Caco-2 (cell line): ENCODE measurements at regions not wholly inside any gene's neighbourhood (a gene's known extent, or its start where the extent isn't known, plus 50 kb on each side); places are given as distances from the start of the nearest gene placed in this dataset.

ENCODE experiments used
- BruUV-seq: library from RNA; stranded (reverse); fragments of 400-500 nt; replicated peaks from 2 replicates; lab custom pipeline; 2021; lab: Mats Ljungman, UMichigan
- CTCF ChIA-PET: fragments of 300-600 bp; sonication (Branson Sonifier 250); formaldehyde crosslinking; loops from one replicate; lab custom pipeline; 2022; ENCODE audit warnings: antibody characterized with exemption; lab: Charles Lee
- POLR2A ChIA-PET: fragments of 300-600 bp; sonication (Branson Sonifier 250); formaldehyde crosslinking; loops from one replicate; lab custom pipeline; 2022; ENCODE audit warnings: antibody characterized with exemption; lab: Charles Lee
- DNase-seq, 2 experiments: peaks; one replicate each; pipeline versions ENCODE4 v3.0.0 to v3.0.0-alpha.2; 2020 to 2022
- H3K27me3 ChIP-seq: replicated peaks from 2 replicates; pipeline ENCODE4 v1.6.0; 2011; ENCODE audit warnings: low read length; ENCODE audit not compliant: control insufficient read depth, insufficient read depth
- H3K36me3 ChIP-seq: 2 replicates; pipeline ENCODE4 v1.5.1; 2011; ENCODE audit warnings: low read length; ENCODE audit not compliant: control insufficient read depth, insufficient read depth
- H3K4me1 ChIP-seq: fragments of 250-450 bp; sonication (Bioruptor Pico); 2 replicates; pipeline ENCODE4 v1.5.1; 2020; ENCODE audit warnings: mild to moderate bottlenecking
- H3K4me3 ChIP-seq: 2 replicates; pipeline ENCODE4 v1.5.1; 2011; ENCODE audit warnings: low read depth, mild to moderate bottlenecking, control low read depth, low read length
- H3K9me3 ChIP-seq: fragments of 250-450 bp; sonication (Bioruptor Pico); 2 replicates; pipeline ENCODE4 v1.5.1; 2020; ENCODE audit warnings: mild to moderate bottlenecking, moderate library complexity
- H3K27ac Mint-ChIP-seq: one replicate; pipeline ENCODE4 v1.8.0; 2022; ENCODE audit warnings: mixed read lengths; ENCODE audit not compliant: unreplicated experiment
- H3K27me3 Mint-ChIP-seq: one replicate; pipeline ENCODE4 v1.8.0; 2022; ENCODE audit warnings: mixed read lengths; ENCODE audit not compliant: insufficient read depth, unreplicated experiment
- H3K36me3 Mint-ChIP-seq: one replicate; pipeline ENCODE4 v1.8.0; 2022; ENCODE audit warnings: mild to moderate bottlenecking, mixed read lengths; ENCODE audit not compliant: insufficient read depth, unreplicated experiment
- H3K4me1 Mint-ChIP-seq: one replicate; pipeline ENCODE4 v1.8.0; 2022; ENCODE audit warnings: low read depth, mixed read lengths; ENCODE audit not compliant: unreplicated experiment
- H3K4me3 Mint-ChIP-seq: one replicate; pipeline ENCODE4 v1.8.0; 2022; ENCODE audit warnings: mild to moderate bottlenecking, moderate library complexity, mixed read lengths; ENCODE audit not compliant: unreplicated experiment
- H3K9me3 Mint-ChIP-seq: one replicate; pipeline ENCODE4 v1.8.0; 2022; ENCODE audit warnings: mixed read lengths; ENCODE audit not compliant: unreplicated experiment
- intact Hi-C: fragments of 100-400 bp; cut with micrococcal nuclease; formaldehyde crosslinking; loops from one replicate; pipeline ENCODE4 v1.10.0; 2022; ENCODE audit not compliant: unreplicated experiment
- TF ChIP-seq, protein P1 (sequence below), 2 experiments: fragments of 200-600 bp in 1 of 2; IDR thresholded peaks; 1 replicate in 1 of 2; 2 replicates in 1 of 2; pipeline versions ENCODE4 v1.5.1 to v1.8.0; 2011 to 2022; ENCODE audit warnings: antibody characterized with exemption in 1 of 2, control low read depth in 1 of 2, inconsistent platforms in 1 of 2, low read depth in 1 of 2, low read length in 1 of 2, mild to moderate bottlenecking in 1 of 2, moderate library complexity in 1 of 2; ENCODE audit not compliant: insufficient read depth in 1 of 2, severe bottlenecking in 1 of 2, unreplicated experiment in 1 of 2

DNA sequence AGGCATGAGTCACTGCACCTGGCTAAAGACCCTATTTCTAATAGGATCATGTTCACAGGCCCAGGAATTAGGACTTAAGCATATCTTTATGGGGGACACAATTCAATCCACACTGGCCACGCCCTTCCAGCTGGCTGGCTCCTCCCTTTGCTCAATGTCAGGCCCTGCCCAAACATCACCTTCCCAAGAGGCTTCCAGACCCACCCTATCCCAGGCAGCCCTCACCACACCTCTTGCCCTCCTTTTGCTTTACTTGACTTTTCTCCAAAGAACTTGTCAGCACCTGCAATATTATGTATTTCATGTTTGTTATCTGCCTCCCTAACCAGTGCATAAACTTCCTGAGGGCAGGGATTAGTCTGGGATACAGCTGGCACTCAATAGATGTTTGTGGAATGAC is 109.6 kb upstream of the CDH5 start:
- ChIA-PET POLR2A (no interaction called here), CTCF (interaction anchor here (0.6 kb wide), 1 partner anchor 1826 kb away, joined by 3 read pairs; no protein-coding TSS in a partner anchor)
- no peak overlapping the region for H3K27ac Mint-ChIP-seq
- H3K9me3 Mint-ChIP-seq: no peaks in the 10 kb centered on the region
- no peak overlapping the region for H3K4me3 ChIP-seq
- no peaks in the 10 kb centered on the region for H3K36me3 Mint-ChIP-seq
- TF ChIP-seq, protein P1, sequence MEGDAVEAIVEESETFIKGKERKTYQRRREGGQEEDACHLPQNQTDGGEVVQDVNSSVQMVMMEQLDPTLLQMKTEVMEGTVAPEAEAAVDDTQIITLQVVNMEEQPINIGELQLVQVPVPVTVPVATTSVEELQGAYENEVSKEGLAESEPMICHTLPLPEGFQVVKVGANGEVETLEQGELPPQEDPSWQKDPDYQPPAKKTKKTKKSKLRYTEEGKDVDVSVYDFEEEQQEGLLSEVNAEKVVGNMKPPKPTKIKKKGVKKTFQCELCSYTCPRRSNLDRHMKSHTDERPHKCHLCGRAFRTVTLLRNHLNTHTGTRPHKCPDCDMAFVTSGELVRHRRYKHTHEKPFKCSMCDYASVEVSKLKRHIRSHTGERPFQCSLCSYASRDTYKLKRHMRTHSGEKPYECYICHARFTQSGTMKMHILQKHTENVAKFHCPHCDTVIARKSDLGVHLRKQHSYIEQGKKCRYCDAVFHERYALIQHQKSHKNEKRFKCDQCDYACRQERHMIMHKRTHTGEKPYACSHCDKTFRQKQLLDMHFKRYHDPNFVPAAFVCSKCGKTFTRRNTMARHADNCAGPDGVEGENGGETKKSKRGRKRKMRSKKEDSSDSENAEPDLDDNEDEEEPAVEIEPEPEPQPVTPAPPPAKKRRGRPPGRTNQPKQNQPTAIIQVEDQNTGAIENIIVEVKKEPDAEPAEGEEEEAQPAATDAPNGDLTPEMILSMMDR (IDR thresholded peaks at IDR 0.05; ENCODE audit: insufficient read depth in 1 of 2, low read depth in 1 of 2, low read length in 1 of 2, severe bottlenecking in 1 of 2, unreplicated experiment in 1 of 2): no peak
- H3K4me1 Mint-ChIP-seq: no peaks in the 10 kb centered on the region
- no peak overlapping the region for H3K4me3 Mint-ChIP-seq
- BruUV-seq: no TSS peak
- H3K36me3 ChIP-seq: no peaks in the 10 kb centered on the region
- H3K27me3 ChIP-seq: no peaks in the 10 kb centered on the region
- H3K9me3 ChIP-seq: no peaks in the 10 kb centered on the region
- no peaks in the 10 kb centered on the region for H3K4me1 ChIP-seq
- peak in 1 of 2 experiments; percentile 29 for DNase-seq
- H3K27me3 Mint-ChIP-seq: peaks cover 2% of the 10 kb centered on the region
- intact Hi-C loops: no loop called here

DNA sequence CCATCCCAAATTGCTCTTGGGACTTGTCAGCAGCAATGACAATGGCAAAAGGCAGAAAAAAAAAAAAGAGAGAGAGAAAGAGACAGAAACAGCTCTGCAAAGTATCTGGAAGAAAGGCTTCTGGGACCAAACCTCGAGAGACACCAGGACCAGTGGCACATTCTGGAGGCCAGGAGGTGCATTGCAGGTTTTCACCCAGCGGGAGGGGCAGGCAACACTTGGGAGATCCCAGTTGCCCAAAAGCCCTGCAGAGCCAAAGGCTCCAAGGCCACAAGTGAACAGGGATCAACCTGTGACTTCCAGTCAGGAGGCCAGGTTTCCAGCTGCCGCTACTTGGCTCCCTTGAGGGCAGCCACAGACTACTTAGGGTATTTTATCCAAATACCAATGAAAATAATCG is 110.8 kb upstream of the CDH5 start:
- H3K4me1 ChIP-seq: no peaks in the 10 kb centered on the region
- DNase-seq: peak; percentile 25 to 34
- ChIA-PET POLR2A (no interaction called here), CTCF (no interaction called here)
- H3K9me3 ChIP-seq: no peaks in the 10 kb centered on the region
- Mint-ChIP-seq H3K27ac (no peak overlapping the region), H3K27me3 (peaks cover 2% of the 10 kb centered on the region), H3K4me1 (no peaks in the 10 kb centered on the region), H3K9me3 (no peaks in the 10 kb centered on the region), H3K4me3 (no peak overlapping the region), H3K36me3 (no peaks in the 10 kb centered on the region)
- H3K36me3 ChIP-seq: no peaks in the 10 kb centered on the region
- no peak overlapping the region for H3K4me3 ChIP-seq
- no TSS peak for BruUV-seq
- no peaks in the 10 kb centered on the region for H3K27me3 ChIP-seq
- intact Hi-C loops: no loop called here
- TF ChIP-seq, protein P1 (IDR thresholded peaks at IDR 0.05; ENCODE audit: insufficient read depth in 1 of 2, low read depth in 1 of 2, low read length in 1 of 2, severe bottlenecking in 1 of 2, unreplicated experiment in 1 of 2): no peak

DNA sequence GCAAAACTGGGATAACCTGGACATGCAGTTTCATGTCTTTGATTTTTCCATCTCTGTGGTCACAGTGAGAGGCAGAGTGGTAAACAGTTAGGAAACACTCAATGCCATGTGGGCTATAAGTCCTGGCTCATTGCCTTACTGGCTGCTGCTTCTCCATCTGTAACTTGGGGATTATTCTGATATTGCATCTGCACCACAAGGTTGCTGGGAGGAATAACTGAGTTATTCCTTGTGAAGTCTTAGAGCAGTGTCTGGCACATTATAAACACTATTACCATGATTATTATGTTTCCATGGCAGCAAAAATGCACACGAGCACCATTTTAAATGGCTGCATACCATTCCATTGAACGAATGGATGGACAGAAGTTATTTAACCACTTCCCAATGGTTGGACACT is 111.7 kb upstream of the CDH5 start:
- no peaks in the 10 kb centered on the region for H3K27me3 ChIP-seq
- intact Hi-C loops: no loop called here
- no peaks in the 10 kb centered on the region for H3K9me3 ChIP-seq
- H3K4me3 ChIP-seq: no peak overlapping the region
- no peaks in the 10 kb centered on the region for H3K4me1 ChIP-seq
- Mint-ChIP-seq H3K4me1 (no peaks in the 10 kb centered on the region), H3K4me3 (no peak overlapping the region), H3K27ac (no peak overlapping the region), H3K9me3 (no peaks in the 10 kb centered on the region), H3K36me3 (no peaks in the 10 kb centered on the region), H3K27me3 (peaks cover 2% of the 10 kb centered on the region)
- ChIA-PET CTCF (no interaction called here), POLR2A (no interaction called here)
- BruUV-seq: no TSS peak
- no peak for DNase-seq
- TF ChIP-seq, protein P1 (IDR thresholded peaks at IDR 0.05; ENCODE audit: insufficient read depth in 1 of 2, low read depth in 1 of 2, low read length in 1 of 2, severe bottlenecking in 1 of 2, unreplicated experiment in 1 of 2): no peak
- no peaks in the 10 kb centered on the region for H3K36me3 ChIP-seq
